AG10803 (cell line): ENCODE measurements at regions not wholly inside any gene's neighbourhood (a gene's known extent, or its start where the extent isn't known, plus 50 kb on each side); places are given as distances from the start of the nearest gene placed in this dataset.

Experiments used
- DNase-seq: peaks from one replicate; pipeline ENCODE4 v3.0.0; 2010; ENCODE audit warnings: low read depth
- H3K4me3 ChIP-seq: 2 replicates; pipeline ENCODE4 v1.5.1; 2011; ENCODE audit warnings: mild to moderate bottlenecking, low read length, control low read depth
- CTCF ChIP-seq: conservative IDR thresholded peaks from 2 replicates; pipeline ENCODE4 v1.5.1; 2011; ENCODE audit warnings: mild to moderate bottlenecking, low read length, control low read depth, inconsistent platforms

GRCh38 chr5:124554746-124555578, 191.5 kb downstream of the ZNF608 start:
- no peak for DNase-seq
- no peak for TF ChIP-seq CTCF

GRCh38 chr5:124553911-124554310, 192.5 kb downstream of the ZNF608 start:
- H3K4me3 ChIP-seq, result no peak overlapping the region
- TF ChIP-seq CTCF, result no peak
- DNase-seq, result no peak

More at GRCh38 chr5:124554746-124555578, 191.5 kb downstream of the ZNF608 start:
- H3K4me3 ChIP-seq, result no peak overlapping the region

- no peak for TF ChIP-seq CTCF
- DNase-seq, result no peak
- H3K4me3 ChIP-seq, result no peak overlapping the region
These were observed 193.9 kb downstream of the ZNF608 start for GRCh38 chr5:124552526-124552925.

- H3K4me3 ChIP-seq, result no peak overlapping the region
- TF ChIP-seq CTCF, result no peak
- DNase-seq, result no peak
These were observed 194.5 kb downstream of the ZNF608 start for GRCh38 chr5:124551939-124552279.

- no peak overlapping the region for H3K4me3 ChIP-seq
- no peak for TF ChIP-seq CTCF
- no peak for DNase-seq
These were observed 195.7 kb downstream of the ZNF608 start for GRCh38 chr5:124550731-124551130.

- no peak for DNase-seq
- TF ChIP-seq CTCF, result no peak
- H3K4me3 ChIP-seq, result no peak overlapping the region
These were observed 196.5 kb downstream of the ZNF608 start for GRCh38 chr5:124549891-124550436.

GRCh38 chr5:124546643-124547042, 199.8 kb downstream of the ZNF608 start:
- no peak for DNase-seq
- H3K4me3 ChIP-seq, result no peak overlapping the region

More at GRCh38 chr5:124546643-124547042, 199.8 kb downstream of the ZNF608 start:
- TF ChIP-seq CTCF, result no peak
